HG02798 (cell line): ENCODE measurements at regions not wholly inside any gene's neighbourhood (a gene's known extent, or its start where the extent isn't known, plus 50 kb on each side); places are given as distances from the start of the nearest gene placed in this dataset.

Experiments
- ATAC-seq: cut with Tn5 transposase; IDR thresholded peaks from one replicate; pipeline ENCODE4 v1.9.1; 2021; ENCODE audit warnings: mild to moderate bottlenecking; ENCODE audit not compliant: unreplicated experiment, poor library complexity

GRCh38 chr3:88509582-88509981 lies 359.8 kb downstream of the C3orf38 start:
- no peak for ATAC-seq

DNA sequence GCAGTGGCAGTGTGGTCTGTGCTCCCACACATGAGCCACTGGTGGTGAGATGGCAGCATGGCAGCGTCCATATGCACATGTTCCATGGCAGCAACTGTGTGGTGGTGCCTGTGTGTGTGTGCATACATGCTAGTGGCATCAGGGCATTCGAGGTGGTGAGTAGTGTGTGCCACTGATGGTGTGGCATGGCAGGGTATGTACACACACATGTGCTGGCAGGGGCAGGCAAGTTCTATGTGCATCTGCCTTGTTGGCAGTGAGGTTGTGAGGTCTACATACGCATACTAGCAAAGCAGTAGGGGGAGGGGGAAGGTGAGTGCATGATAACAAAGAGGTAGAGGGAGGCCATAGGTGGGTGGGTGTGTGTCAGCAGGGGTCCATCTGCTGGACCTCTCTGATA lies 378.7 kb downstream of the C3orf38 start:
- ATAC-seq = no peak

- ATAC-seq = no peak
These were observed 384.8 kb downstream of the C3orf38 start for GRCh38 chr3:88534534-88534933.

- ATAC-seq = no peak
These were observed 385.8 kb downstream of the C3orf38 start for GRCh38 chr3:88535563-88535962.

- no peak for ATAC-seq
These were observed 393.2 kb downstream of the C3orf38 start for GRCh38 chr3:88542916-88543315.

DNA sequence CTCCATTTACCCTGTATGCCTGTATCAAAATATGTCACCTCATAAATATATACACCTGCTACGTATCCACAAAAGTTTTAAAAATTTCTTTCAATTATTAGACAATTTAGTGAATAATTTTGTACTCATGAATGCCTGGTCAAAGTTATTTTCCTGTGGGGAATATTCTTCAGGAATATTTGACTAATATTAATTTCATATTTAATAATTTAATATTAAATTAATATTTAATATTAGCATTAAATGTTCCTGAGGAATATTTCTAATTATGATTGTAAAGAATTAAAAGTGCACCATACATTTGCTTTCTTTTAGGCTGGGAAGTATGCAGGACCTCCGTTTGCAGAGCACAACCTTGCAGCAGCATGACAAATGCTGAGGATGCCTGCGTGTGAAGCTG lies 422.7 kb downstream of the C3orf38 start:
- ATAC-seq = no peak

GRCh38 chr3:88573472-88573871 lies 423.7 kb downstream of the C3orf38 start:
- no peak for ATAC-seq

- no peak for ATAC-seq
These were observed 424.4 kb downstream of the C3orf38 start for GRCh38 chr3:88574146-88574545.

DNA sequence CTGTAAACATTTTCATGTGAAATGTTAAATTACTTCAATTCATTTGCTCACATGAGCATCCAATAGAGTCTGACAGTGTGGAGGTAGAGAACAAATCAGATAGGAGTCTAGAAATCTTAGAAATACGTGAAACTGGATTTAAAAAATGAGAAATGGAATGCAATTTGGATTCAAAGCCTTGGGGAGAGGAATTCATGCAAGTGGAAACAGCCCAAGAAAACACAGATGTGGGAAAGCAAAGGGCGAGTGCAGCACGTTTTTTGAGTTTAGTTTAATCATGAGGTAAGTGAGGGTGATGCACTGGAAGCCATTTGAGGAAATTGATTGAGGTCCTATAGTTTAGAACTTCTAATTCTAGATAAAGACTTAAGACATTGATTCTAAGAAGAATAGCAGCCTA lies 434.7 kb downstream of the C3orf38 start:
- ATAC-seq = no peak

- no peak for ATAC-seq
These were observed 436.4 kb downstream of the C3orf38 start for GRCh38 chr3:88586121-88586640.

- ATAC-seq = no peak
These were observed 439.4 kb downstream of the C3orf38 start for GRCh38 chr3:88589138-88589537.

- no peak for ATAC-seq
These were observed 445.3 kb downstream of the C3orf38 start for GRCh38 chr3:88595026-88595425.

DNA sequence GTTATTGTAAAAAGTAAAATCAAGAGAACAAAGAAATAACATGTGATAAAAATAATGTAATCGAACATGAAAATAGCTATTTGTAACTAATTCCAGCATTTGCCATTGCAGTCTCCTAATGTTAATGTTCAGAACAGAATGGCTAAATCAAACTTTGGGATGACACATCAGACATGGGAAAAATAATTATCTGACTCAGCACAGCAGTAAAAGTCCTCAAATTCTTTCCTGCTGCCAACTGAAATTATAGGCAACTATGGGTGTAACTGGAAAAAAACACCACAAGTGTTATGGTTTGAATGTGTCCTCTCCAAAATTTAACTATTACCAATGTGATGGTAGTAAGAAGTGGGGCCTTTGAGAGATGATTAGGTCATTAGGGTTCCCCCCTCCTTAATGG lies 446.7 kb downstream of the C3orf38 start:
- no peak for ATAC-seq

DNA sequence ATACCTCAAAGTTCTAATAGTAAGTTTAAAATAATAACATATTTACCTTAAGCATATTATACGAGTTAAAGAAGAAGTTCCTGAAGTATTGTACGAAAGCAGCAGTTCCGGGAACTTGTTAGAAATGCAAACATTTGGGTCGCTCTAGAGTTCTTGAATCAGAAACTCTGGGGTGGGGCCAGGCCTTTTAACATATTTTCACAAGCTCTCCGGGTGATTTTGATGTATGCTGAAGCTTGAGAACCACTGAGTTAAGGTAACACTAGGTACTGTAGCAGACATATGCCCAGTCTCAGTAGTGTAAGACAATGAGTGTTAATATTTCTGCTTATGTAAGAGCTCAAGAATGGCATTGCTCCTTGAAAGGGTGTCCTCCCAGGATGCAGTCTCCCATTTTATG lies 461.1 kb downstream of the C3orf38 start:
- no peak for ATAC-seq

- ATAC-seq = no peak
These were observed 462.1 kb downstream of the C3orf38 start for GRCh38 chr3:88611826-88612326.

GRCh38 chr3:88616413-88616812 lies 466.7 kb downstream of the C3orf38 start:
- no peak for ATAC-seq

DNA sequence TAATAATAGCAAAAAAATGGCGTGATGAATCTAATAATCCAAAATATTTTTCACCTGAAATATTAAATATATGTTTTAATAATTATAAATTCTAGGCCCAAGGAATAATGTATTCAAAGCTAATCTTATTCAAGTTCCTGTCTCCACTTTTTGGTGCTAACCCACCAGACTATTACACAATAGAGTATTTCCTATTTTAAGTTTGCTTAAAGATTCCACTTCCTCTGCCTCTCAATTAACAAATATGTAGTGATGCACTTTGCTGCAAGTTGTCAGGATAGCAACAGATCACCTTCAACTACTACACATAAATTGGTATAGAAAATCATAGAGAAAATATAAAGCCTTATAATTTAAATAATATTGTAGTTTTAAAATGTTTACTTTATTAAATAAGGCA lies 467.5 kb downstream of the C3orf38 start:
- ATAC-seq = no peak

DNA sequence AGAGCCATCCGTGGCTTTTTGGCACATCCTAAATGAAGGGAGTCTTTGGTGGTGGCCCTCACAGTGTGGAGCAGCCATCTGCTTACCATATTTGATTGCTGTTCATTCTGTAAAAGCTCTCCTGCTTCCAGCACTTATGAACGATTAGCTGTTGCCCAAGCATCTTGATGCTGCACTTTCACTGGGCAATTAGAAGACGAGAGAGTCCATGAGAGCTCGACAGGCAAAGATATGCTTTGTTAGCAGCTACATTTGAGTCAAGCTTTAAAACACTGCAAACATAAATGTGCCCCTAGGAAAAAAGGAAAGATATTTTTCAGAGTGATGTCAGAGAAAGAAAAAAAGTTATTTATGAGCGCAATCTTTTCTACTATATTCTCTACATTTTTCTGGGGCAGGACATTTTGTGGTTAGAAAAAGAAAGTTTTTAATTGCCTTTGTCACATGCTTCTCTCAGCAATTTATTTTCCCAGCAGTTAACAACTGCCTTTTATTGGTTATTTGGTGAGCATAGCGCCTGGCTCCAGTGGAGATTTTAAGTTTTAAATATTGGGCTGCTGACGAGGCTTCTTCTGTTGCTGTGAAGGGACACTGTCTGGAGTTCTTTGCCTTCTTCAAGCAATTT lies 468.4 kb downstream of the C3orf38 start:
- no peak for ATAC-seq

- ATAC-seq = no peak
These were observed 471.8 kb downstream of the C3orf38 start for GRCh38 chr3:88621586-88621985.

DNA sequence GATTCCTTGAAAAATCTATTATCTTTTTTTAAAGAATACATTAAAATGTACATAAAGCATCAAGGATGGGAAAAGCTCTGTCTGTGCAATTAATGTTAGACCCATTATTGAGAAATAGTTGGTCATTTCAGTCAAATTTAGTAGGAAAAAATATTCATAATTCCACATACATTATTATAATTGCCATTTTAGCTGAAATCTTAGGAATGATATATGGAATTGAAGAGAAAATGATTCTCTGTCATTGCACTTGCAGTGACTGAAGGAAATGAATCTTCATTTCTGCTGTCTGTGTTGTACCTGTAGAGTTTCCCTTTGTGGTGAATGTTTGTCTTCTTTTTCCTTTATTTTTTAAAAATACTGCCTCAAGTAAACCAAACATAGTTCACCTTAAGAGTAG lies 473.9 kb downstream of the C3orf38 start:
- no peak for ATAC-seq

DNA sequence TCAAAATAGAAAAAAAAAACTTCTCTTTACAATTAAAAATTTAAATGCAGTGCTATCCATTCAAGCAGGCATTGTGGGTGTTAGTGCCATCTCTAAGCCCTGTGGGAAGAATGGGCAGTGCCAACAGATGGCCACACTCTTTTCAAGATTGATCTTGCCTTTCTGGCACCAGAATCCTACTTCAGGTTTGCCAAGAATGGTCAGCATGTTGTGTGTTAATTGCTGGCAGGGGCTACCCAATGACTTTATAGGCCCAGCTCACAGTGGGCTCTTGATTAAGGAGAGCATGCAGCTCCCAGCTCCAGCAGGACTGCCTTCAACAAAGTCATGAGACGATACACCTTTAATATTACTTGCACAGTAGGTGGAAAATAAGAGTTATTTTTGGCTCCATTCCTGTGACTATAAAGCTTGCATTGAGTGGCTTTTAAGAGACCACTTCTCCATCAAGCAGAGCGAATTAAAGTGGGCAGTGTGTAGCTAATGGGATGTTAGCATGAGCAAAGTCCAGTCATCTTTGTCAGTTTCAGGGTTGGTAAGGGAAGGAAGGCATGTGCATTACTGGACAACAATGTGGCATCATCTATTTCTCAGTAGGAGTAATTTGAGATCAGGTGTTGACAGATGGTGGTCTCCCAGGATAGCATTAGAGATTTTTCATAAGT lies 476.8 kb downstream of the C3orf38 start:
- no peak for ATAC-seq

DNA sequence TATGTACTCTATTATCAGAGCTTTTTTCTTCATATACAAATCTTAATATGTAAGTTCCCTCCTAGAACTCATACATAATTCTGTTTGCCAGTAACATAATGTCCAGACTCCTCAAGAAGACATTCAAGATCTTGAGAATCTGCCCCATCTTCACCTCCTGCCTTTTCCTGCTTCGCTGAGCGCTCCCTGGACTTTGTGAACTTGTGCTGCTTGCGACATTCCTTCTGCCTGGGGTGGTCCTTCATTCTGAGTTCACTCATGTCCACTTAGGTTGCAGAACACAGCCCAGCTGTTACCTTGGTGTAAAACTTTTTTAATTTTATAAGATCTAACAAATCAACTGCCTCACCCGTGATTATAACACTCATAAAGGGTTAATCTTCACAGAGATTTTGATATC lies 478.5 kb upstream of the EPHA3 start:
- no peak for ATAC-seq
